ENCODE measurements at regions not wholly inside any gene's neighbourhood (a gene's known extent, or its start where the extent isn't known, plus 50 kb on each side); places are given as distances from the start of the nearest gene placed in this dataset.
"Not testable (repeated sequence)": the region's sequence is repeated elsewhere in the genome, so short reads cannot be mapped to it uniquely, and the experiment has no call there.

GRCh38 chr16:5815570-5816237 is 718.1 kb upstream of the EEF2KMT start:
- FAIRE-seq: no peak
- DNase-seq (ENCODE audit: extremely low spot score, insufficient read length, low read depth): no peak

- DNase-seq (ENCODE audit: extremely low spot score, insufficient read length, low read depth) (no peak), FAIRE-seq (no peak)
These were observed 703.8 kb upstream of the EEF2KMT start for GRCh38 chr16:5801396-5801795.

- FAIRE-seq (no peak), DNase-seq (ENCODE audit: extremely low spot score, insufficient read length, low read depth) (no peak)
These were observed 696.0 kb upstream of the EEF2KMT start for GRCh38 chr16:5793556-5793955.

- DNase-seq (ENCODE audit: extremely low spot score, insufficient read length, low read depth) (no peak), FAIRE-seq (no peak)
These were observed 693.5 kb upstream of the EEF2KMT start for GRCh38 chr16:5791011-5791657.

GRCh38 chr16:5790512-5790911 is 692.9 kb upstream of the EEF2KMT start:
- no peak for DNase-seq (ENCODE audit: extremely low spot score, insufficient read length, low read depth)
- no peak for FAIRE-seq

- DNase-seq (ENCODE audit: extremely low spot score, insufficient read length, low read depth): no peak
- no peak for FAIRE-seq
These were observed 691.4 kb upstream of the EEF2KMT start for GRCh38 chr16:5789033-5789432.

- FAIRE-seq: no peak
- DNase-seq (ENCODE audit: extremely low spot score, insufficient read length, low read depth): no peak
These were observed 683.8 kb upstream of the EEF2KMT start for GRCh38 chr16:5781436-5781835.

- no peak for FAIRE-seq
These were observed 679.3 kb upstream of the EEF2KMT start for GRCh38 chr16:5776876-5777275.

GRCh38 chr16:5775916-5776315 is 678.3 kb upstream of the EEF2KMT start:
- DNase-seq (ENCODE audit: extremely low spot score, insufficient read length, low read depth): no peak
- no peak for FAIRE-seq

More at GRCh38 chr16:5776876-5777275, 679.3 kb upstream of the EEF2KMT start:
- DNase-seq (ENCODE audit: extremely low spot score, insufficient read length, low read depth): no peak

- no peak for DNase-seq (ENCODE audit: extremely low spot score, insufficient read length, low read depth)
- FAIRE-seq: no peak
These were observed 672.5 kb upstream of the EEF2KMT start for GRCh38 chr16:5770118-5770517.

- no peak for DNase-seq (ENCODE audit: extremely low spot score, insufficient read length, low read depth)
- no peak for FAIRE-seq
These were observed 671.9 kb upstream of the EEF2KMT start for GRCh38 chr16:5769513-5769912.

- DNase-seq (ENCODE audit: extremely low spot score, insufficient read length, low read depth) (no peak), FAIRE-seq (no peak)
These were observed 670.9 kb upstream of the EEF2KMT start for GRCh38 chr16:5768445-5768844.

- no peak for FAIRE-seq
- no peak for DNase-seq (ENCODE audit: extremely low spot score, insufficient read length, low read depth)
These were observed 665.6 kb upstream of the EEF2KMT start for GRCh38 chr16:5763176-5763575.

GRCh38 chr16:5762362-5762761 is 664.8 kb upstream of the EEF2KMT start:
- FAIRE-seq (no peak), DNase-seq (ENCODE audit: extremely low spot score, insufficient read length, low read depth) (no peak)

- DNase-seq (ENCODE audit: extremely low spot score, insufficient read length, low read depth) (no peak), FAIRE-seq (no peak)
These were observed 664.0 kb upstream of the EEF2KMT start for GRCh38 chr16:5761592-5761991.

GRCh38 chr16:5758281-5758680 is 660.7 kb upstream of the EEF2KMT start:
- no peak for FAIRE-seq
- DNase-seq (ENCODE audit: extremely low spot score, insufficient read length, low read depth): no peak

GRCh38 chr16:5756969-5757368 is 659.4 kb upstream of the EEF2KMT start:
- FAIRE-seq (no peak), DNase-seq (ENCODE audit: extremely low spot score, insufficient read length, low read depth) (no peak)

- FAIRE-seq: no peak
These were observed 655.8 kb upstream of the EEF2KMT start for GRCh38 chr16:5753381-5753780.

GRCh38 chr16:5751216-5751615 is 653.6 kb upstream of the EEF2KMT start:
- FAIRE-seq: no peak
- DNase-seq (ENCODE audit: extremely low spot score, insufficient read length, low read depth): no peak

More at GRCh38 chr16:5753381-5753780, 655.8 kb upstream of the EEF2KMT start:
- DNase-seq (ENCODE audit: extremely low spot score, insufficient read length, low read depth): no peak

GRCh38 chr16:5750439-5750838 is 652.8 kb upstream of the EEF2KMT start:
- FAIRE-seq: not testable (repeated sequence)

GRCh38 chr16:5738586-5738985 is 641.0 kb upstream of the EEF2KMT start:
- FAIRE-seq (no peak), DNase-seq (ENCODE audit: extremely low spot score, insufficient read length, low read depth) (no peak)

More at GRCh38 chr16:5750439-5750838, 652.8 kb upstream of the EEF2KMT start:
- DNase-seq (ENCODE audit: extremely low spot score, insufficient read length, low read depth): not testable (repeated sequence)
